Suprapubic skin (tissue), 4 donors: ENCODE measurements at regions not wholly inside any gene's neighbourhood (a gene's known extent, or its start where the extent isn't known, plus 50 kb on each side); places are given as distances from the start of the nearest gene placed in this dataset.

Experiments
- CTCF ChIP-seq, 2 donors: fragments of 200-600 bp in 1 of 2; fragments of 450-650 bp in 1 of 2; sonication (generic) in 1 of 2; IDR thresholded peaks; one replicate each; pipeline ENCODE4 v1.5.1; 2016 to 2019; ENCODE audit warnings: antibody characterized with exemption in 2 of 2, mild to moderate bottlenecking in 1 of 2, moderate library complexity in 1 of 2
- EP300 ChIP-seq: sonication (generic); formaldehyde crosslinking; IDR thresholded peaks from one replicate; pipeline ENCODE4 v1.6.1; 2017; ENCODE audit warnings: antibody characterized with exemption
- POLR2A ChIP-seq, 2 donors: fragments of 450-650 bp; IDR thresholded peaks; one replicate each; pipeline ENCODE4 v1.6.1; 2017; ENCODE audit warnings: antibody characterized with exemption in 2 of 2, mild to moderate bottlenecking in 2 of 2, moderate library complexity in 2 of 2
- POLR2AphosphoS5 ChIP-seq, 3 donors: sonication (generic); formaldehyde crosslinking; IDR thresholded peaks; one replicate each; pipeline ENCODE4 v1.6.1; 2017; ENCODE audit warnings: antibody characterized with exemption in 3 of 3

DNA sequence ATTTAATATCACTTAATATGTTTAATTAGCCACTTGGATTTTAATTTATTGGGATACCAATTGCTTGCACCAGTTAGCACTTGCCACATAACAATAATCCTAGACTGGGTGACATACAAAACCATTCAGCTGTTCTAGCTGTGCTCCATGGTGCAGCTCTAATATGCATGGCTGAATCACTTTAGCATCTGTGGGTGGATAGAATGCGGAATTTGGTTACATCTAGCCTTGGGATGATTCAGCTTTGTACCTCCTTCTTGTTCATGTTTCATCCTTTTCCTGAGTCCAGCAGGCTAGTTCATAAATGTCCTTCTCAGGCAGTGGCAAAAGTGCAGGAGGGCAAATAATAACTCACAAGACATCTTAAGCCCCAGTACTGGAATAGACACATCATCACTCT lies 1263.0 kb downstream of the LRFN5 start:
- no peak for TF ChIP-seq EP300
- no peak for TF ChIP-seq CTCF (IDR thresholded peaks at IDR 0.05)
- no peak for TF ChIP-seq POLR2AphosphoS5 (IDR thresholded peaks at IDR 0.05)
- no peak for TF ChIP-seq POLR2A (IDR thresholded peaks at IDR 0.05)
